T47D (cell line): ENCODE measurements at regions not wholly inside any gene's neighbourhood (a gene's known extent, or its start where the extent isn't known, plus 50 kb on each side); places are given as distances from the start of the nearest gene placed in this dataset.
"Not testable (repeated sequence)": the region's sequence is repeated elsewhere in the genome, so short reads cannot be mapped to it uniquely, and the experiment has no call there.

Experiments
- DNase-seq, 2 experiments: peaks; one replicate each; pipeline versions ENCODE4 v3.0.0 to v3.0.0-alpha.2; 2011 to 2012; ENCODE audit warnings: low read depth in 1 of 2, low spot score in 1 of 2
- JUND ChIP-seq: IDR thresholded peaks from 2 replicates; pipeline ENCODE4 v1.6.1; 2012; ENCODE audit warnings: low read depth
- in situ Hi-C: cut with HindIII; loops from 2 replicates; pipeline ENCODE4 v1.10.0; 2016; ENCODE audit warnings: low sequenced_read_pairs, low pct_unique_long_range_greater_than_20kb

DNA sequence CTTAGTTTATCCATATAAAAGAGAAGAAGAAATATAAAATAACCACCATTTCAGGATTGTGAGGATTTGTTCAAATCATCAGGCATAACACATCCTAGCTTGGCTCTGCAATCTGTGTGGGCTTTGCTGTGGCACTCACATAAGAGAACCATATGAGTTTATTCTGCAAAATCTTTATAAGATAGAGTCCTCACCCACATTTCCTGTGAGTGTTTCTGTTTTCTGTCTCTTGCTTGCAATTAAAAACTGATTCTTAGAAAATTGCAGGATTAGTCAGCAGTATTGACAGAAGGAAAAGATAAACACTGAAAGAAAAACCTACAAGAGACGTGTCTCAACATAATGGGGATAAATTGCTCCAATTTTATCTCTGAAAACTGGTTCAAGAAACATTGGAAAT lies 258.5 kb downstream of the RND3 start:
- TF ChIP-seq JUND = no peak
- in situ Hi-C loops = no loop called here
- DNase-seq = no peak

DNA sequence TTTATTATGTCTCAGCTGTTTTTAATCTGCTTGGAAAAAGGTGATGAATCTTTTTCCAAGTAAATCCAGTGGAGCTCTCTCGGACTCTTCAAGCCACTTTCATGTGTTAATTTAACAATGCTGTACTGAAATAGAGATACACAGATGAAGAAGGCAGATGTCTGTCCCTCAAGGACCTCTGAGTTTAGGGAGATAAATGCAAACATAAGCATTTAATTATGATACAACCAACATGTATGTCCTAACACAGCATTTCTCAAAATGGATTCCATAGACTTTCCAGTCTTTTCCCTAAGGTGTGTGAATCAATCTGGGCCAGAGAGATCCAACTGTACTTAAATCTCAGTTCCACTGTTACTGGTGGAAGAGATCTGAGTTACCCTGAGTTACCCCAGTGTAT lies 262.4 kb downstream of the RND3 start:
- no peak for TF ChIP-seq JUND
- in situ Hi-C loops = no loop called here
- DNase-seq = no peak

DNA sequence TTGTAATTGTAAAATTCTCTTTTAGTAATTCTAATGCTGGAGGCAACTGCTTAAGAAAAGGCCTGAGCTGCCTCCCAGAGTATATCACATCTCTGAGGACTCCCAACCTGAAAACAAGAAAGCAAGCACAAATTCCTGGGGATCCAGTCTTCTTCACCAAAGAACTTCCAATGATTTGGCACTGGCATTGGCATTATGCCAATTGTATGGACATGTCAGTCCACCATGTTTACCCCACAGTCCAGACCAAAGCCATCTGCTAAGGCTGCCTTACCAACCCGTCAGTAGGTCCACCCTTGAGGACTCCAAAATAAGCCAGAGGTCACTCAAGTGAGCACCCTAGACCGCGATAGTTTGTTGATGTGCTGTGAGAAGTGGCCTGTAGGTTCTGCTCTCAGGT lies 263.1 kb downstream of the RND3 start:
- TF ChIP-seq JUND = no peak
- in situ Hi-C loops = no loop called here
- no peak for DNase-seq

DNA sequence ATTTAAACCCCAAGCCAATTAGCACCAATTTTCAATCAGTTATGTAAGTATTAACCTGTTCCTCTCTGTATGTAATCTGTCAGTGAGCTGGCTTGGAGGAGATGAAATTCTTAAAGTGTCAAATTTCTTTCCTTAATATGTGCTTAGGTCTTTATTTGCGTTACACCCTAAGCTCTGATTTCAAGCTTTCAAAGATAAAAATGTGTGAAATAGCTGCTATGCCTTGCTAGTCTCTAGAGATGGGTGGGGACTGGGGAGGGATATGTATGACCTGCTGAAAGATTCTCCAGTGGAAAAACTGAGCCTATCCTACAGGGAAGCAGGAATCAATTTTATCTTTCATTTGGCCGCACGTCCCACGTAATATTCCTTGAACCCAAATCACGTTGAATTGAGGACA lies 264.5 kb downstream of the RND3 start:
- in situ Hi-C loops = no loop called here
- DNase-seq = no peak
- TF ChIP-seq JUND = no peak

DNA sequence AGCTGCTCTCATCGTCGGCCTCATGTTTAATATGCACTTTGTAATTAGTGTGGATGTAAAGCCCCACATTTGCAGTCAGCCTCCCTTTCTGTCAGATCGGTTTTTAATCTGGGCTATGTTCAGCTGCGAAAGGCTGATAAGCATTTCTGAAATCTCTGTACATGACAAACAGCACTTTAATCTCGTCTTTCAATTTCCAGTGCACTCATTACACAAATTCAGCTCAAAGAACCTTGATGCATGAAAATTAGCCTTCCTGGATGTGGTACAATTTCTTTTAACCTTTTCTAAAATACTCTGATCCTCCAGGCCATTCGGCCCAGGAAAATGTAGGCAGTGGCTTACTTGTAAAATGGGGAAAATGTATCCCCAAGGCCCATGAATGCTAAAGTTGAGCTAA lies 265.1 kb downstream of the RND3 start:
- in situ Hi-C loops = no loop called here
- no peak for TF ChIP-seq JUND
- no peak for DNase-seq

DNA sequence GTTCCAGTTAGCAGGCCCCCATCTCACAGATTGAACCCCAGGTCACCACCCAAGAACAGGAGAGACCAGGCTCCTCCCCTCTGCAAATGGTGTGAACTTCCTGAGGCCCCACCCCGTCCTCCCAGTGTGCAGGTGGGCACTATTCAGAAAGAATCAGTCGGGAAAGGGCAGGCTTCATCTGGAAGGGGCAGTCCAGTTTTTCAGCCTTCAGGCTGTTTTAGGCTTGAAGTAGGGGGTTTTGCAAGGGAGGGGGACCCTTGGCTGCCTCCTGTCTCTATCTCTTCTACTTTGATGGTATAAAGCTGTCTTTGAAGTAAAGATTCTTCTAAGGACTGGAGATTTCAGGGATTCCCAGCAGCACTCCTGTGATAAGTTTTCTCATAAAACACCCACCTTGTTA lies 267.6 kb downstream of the RND3 start:
- in situ Hi-C loops = no loop called here
- no peak for DNase-seq
- TF ChIP-seq JUND = no peak

DNA sequence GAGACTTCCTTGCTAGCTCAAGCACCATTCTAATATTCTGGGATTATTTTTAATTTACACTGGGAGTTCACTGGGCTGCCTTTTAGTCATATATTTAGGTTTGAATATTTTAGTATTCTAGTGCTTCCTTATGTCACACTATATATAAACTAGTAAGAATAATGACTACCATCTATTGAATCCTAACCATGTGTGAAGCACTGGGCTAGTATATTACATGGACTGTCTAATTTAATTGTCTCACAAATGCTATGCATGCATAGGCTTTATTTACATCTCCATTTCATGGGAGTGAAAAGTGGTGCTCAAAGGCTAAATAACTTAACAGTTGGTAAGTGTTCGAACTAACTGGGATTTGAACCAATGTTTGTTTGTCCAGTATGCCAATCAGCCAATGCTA lies 272.4 kb downstream of the RND3 start:
- in situ Hi-C loops = no loop called here
- DNase-seq = no peak
- no peak for TF ChIP-seq JUND

DNA sequence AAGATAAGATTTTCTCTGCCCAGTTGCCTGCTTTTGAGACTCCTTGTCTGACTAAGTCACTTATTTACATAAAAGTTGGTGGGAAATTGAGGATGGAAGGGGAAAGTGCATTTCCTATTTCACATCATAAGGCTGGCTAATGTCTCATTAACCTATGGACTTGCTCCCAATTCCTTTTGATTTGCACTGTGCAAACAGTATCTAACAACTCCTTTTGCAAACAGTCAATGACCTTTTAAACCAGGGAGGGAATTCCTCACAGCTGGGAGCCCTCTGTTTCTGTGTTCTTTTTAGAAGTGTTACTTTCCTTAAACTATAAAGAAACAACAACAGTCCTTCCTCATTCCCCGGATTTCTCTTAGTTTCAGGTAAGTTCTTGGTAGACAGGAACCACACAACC lies 272.8 kb downstream of the RND3 start:
- DNase-seq = no peak
- TF ChIP-seq JUND = no peak
- in situ Hi-C loops = no loop called here

DNA sequence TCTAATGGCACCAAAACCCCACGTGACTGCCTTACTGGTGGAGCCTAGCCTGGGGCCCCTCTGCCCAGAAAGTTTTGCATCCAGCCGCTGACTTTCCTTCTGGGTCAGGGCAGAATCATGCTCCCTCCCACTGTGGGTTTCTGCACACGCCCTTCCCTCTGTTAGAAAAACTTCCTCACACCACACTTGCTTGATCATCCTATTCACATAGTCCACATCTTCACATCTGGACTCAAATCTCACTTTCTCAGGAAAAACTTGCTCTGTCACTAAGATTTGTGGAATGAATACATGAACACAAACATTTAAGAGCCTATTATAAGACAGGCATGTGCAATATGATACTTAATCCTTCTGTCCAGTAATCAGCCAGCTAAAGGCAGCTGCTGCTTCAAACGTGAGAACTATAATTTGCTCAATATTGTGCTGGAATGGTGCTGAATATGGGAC lies 274.7 kb downstream of the RND3 start:
- no peak for DNase-seq

DNA sequence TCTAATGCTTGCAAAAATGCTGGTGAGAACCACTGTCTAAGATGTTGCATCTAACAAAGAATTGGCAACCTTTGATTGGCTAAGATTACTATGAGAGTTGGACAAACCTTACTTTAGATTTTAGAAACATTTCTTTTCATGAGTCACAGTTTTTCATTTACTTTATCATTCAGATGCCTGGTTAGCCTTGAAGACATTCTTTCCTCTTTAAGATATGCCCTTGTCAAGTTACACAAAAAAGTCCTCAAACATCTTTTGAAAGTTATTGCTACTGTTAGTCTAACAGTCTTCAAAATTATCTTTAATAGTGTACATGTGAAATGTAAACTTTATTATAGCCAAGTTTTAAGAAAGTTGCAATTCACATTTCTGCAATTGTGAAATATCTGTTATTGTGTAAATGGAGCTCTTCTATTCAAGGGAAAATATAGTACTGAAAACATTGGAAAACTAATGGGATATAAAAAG lies 276.3 kb downstream of the RND3 start:
- DNase-seq = no peak
- in situ Hi-C loops = no loop called here
- TF ChIP-seq JUND = no peak

More for the DNA sequence above, 274.7 kb downstream of the RND3 start:
- no peak for TF ChIP-seq JUND
- in situ Hi-C loops = no loop called here

DNA sequence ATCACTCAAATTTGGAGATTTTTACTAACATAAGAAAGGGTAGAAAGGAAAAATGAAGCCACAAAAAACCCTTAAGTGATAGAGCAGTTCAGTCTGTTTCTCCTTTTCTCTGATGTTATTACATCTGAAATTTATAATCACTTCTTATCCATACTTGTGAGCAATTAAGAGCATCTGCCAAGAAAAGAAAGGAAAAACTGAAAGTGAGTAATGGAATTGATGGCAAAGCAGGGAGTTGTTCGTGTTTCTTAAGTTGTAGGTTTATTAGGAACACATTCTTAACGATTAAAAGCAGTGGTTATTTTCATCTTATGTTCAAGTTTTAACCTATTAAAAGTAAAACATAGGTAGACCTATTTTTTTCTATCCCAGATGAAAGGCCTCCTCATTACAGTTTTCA lies 277.7 kb downstream of the RND3 start:
- DNase-seq = no peak
- in situ Hi-C loops = no loop called here
- no peak for TF ChIP-seq JUND

DNA sequence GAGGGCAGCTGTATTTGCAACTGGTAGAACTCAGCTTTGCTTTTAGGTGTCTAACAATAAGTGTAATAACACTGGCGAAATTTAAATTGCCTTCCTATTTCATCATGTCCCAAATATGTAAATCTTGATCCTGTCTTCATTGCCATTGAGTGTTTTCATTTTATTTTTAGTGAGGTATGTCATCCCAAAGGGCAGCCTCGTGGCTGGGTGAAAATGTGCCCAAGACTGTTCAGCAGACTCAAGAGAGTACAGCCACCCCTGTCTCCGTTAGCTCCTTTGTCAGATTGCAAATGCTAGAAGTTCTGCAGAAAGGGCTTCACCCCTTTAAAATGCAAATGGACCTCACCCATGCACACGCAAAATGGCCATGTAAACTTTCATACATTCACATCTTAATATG lies 278.8 kb downstream of the RND3 start:
- no peak for TF ChIP-seq JUND
- in situ Hi-C loops = no loop called here

DNA sequence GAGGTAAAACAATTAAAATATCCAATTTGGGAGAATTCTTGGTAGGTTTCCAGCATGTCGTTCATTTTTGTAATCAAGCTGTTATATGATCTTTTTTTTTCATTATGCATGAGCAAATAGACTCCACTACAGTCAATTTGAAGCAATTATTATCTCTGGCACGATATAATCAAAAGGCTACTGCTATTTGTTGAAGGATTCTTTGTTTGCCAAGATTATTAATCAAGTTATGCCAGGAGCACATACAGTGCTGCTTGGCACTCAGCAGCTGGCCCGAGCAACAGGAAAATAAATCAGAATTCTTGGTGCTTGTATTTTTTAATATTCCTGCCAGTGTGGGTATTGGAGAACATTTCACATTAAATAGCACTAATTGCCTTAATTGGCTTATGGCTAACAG lies 279.5 kb downstream of the RND3 start:
- in situ Hi-C loops = no loop called here
- DNase-seq = peak in 1 of 2 experiments; percentile 21
- TF ChIP-seq JUND = peak; percentile 51; the same call in 1 of the 2 replicates

More for the DNA sequence above, 278.8 kb downstream of the RND3 start:
- DNase-seq = no peak

DNA sequence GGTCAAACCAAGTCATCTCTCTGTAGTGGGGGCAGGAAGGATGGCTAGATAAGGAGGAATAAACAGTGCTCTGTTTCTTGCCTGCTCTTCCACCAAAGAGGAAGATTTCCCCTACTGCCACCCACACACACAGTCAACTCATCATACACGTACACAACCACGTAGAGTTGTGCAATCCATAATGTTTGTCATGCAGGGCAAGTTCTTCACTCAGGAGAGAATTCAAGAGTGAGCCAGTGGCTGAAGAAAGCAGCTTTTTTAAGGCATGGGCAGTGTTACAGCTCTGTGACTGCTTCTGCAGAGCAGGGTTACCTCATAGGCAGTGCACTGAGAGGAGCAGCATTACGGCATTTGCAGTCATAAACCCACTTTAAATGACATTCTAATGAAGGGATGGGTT lies 283.0 kb downstream of the RND3 start:
- TF ChIP-seq JUND = no peak
- in situ Hi-C loops = no loop called here
- no peak for DNase-seq

DNA sequence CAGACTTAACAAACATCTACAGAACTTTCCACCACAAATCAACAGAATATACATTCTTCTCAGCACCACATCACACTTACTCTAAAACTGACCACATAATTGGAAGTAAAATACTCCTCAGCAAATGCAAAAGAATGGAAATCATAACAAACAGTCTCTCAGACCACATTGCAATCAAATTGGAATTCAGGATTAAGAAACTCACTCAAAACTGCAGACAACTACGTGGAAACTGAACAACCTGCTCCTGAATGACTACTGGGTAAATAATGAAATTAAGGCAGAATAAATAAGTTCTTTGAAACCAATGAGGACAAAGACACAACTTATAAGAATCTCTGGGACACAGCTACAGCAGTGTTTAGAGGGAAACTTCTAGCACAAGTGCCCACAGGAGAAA lies 292.7 kb downstream of the RND3 start:
- in situ Hi-C loops, DNase-seq: not testable (repeated sequence)
